Fibroblast of the aortic adventitia (primary cell): ENCODE measurements at regions not wholly inside any gene's neighbourhood (a gene's known extent, or its start where the extent isn't known, plus 50 kb on each side); places are given as distances from the start of the nearest gene placed in this dataset.
A peak's percentile ranks its signal among the peaks of the same experiment; 100 is the strongest.

Source experiments
- DNase-seq: peaks from one replicate; pipeline ENCODE4 v3.0.0-alpha.2; 2010; ENCODE audit warnings: low read depth
- H3K4me3 ChIP-seq: 2 replicates; pipeline ENCODE4 v1.5.1; 2011; ENCODE audit warnings: low read depth, mild to moderate bottlenecking, control low read depth, low read length, moderate library complexity
- CTCF ChIP-seq: IDR thresholded peaks from 2 replicates; pipeline ENCODE4 v1.5.1; 2011; ENCODE audit warnings: mild to moderate bottlenecking, low read length, control low read depth, inconsistent platforms; ENCODE audit not compliant: insufficient read depth

- TF ChIP-seq CTCF = no peak
- H3K4me3 ChIP-seq = no peak overlapping the region
- DNase-seq = no peak
Measured at GRCh38 chr5:143573568-143574170, 170.2 kb upstream of the NR3C1 start.

- TF ChIP-seq CTCF = no peak
- H3K4me3 ChIP-seq = no peak overlapping the region
- no peak for DNase-seq
Measured at GRCh38 chr5:143572671-143573070, 169.2 kb upstream of the NR3C1 start.

GRCh38 chr5:143571642-143572624 is 168.4 kb upstream of the NR3C1 start:
- no peak overlapping the region for H3K4me3 ChIP-seq
- DNase-seq = no peak
- TF ChIP-seq CTCF = no peak

DNA sequence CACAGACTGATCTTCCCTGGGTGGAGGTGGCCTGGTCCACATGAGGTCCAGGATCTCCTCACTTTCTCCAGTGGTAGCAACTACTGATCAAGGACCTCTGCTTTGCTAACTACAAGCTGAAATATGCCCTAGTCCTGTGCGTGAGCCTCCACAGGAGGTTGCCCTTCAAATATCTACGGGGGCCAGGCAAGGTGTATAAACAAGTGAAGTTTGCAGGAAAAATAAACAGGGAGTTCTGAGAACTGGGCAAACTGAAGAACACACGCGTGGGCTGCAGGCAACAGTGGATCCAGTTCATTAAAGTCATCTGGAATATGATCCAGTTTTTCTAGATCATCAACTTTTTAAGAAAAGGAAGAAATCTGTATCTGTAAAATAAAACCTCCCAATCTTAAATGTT is 167.5 kb upstream of the NR3C1 start:
- TF ChIP-seq CTCF = no peak
- no peak overlapping the region for H3K4me3 ChIP-seq
- no peak for DNase-seq

DNA sequence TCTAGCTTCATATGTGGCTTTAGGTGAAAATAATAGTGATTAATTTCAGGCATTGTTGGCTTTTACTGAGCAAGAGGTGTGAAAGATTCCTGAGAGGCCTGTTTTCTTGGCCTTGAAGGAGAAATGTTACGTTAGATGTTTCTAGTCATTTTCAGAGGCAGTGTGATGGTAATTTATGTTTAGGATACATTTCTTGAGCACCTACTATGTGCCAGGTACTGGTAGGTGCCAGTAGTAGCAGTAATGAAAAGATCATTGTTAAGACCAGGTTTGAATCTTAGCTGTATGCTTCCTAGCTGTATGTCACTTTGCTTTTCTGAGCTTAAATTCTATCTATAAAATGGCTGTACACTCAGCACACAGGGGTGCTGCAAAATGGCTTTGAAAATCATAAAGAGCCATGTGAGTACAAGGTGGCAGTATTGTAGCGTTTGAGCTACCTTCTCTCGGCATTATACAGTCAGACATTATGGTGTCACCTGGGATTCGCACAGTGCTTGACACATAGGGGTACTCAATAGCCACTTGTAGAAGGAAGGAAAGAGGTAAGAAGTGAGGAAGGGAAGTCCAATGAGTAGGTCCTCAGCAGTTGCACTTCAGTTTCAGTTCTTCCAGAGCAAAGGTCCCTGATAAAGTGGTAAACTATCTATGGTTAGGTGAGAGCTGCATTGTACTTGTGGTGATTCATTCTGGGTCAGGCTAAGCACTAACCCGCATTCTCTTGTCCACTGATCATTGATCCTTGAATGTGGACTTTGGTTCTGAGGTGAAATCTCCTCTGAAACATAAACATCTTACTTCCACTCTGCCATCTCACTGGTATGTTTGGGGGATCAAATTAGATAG is 166.5 kb upstream of the NR3C1 start:
- no peak for TF ChIP-seq CTCF
- no peak overlapping the region for H3K4me3 ChIP-seq
- DNase-seq = no peak

DNA sequence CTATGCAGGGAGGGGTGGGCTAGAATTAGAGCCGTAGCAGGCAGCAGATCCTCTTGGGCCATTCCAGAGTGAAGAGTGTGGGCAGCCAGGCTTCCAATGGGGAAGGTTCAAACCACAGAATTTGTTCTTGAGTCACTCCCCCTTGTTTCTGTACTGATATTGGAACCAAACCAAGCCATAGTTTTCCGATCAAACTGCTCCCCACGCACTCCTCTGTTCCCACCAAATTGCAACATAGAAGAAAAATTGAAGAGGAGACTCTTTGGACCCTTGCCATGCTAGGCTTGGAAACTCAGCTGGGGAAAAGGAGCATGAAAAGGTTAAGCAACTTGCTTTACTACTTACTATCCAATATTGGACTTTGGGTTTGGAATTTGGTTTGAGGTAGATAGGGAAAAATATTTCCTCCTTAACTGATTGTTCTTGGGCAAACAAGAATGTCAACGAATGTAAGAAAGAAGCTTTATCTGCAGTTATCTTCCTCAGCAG is 165.8 kb upstream of the NR3C1 start:
- DNase-seq = peak; percentile 78
- no peak for TF ChIP-seq CTCF
- H3K4me3 ChIP-seq = no peak overlapping the region
